Coronary artery (tissue), 2 donors: ENCODE measurements at regions not wholly inside any gene's neighbourhood (a gene's known extent, or its start where the extent isn't known, plus 50 kb on each side); places are given as distances from the start of the nearest gene placed in this dataset.

Experiments used
- DNase-seq: peaks from one replicate; pipeline ENCODE4 v3.0.0-alpha.2; 2017; ENCODE audit warnings: low spot score
- H3K27ac ChIP-seq, 2 donors: fragments of 200-600 bp; sonication (generic); one replicate each; pipeline ENCODE4 v1.5.1; 2016 to 2019
- H3K4me3 ChIP-seq: fragments of 200-600 bp; sonication (generic); 2 replicates; pipeline ENCODE4 v1.5.1; 2016; ENCODE audit warnings: mild to moderate bottlenecking, moderate library complexity
- TF ChIP-seq, protein P1 (sequence below): fragments of 200-600 bp; sonication (generic); IDR thresholded peaks from one replicate; pipeline ENCODE4 v1.5.1; 2019; ENCODE audit warnings: antibody characterized with exemption

DNA sequence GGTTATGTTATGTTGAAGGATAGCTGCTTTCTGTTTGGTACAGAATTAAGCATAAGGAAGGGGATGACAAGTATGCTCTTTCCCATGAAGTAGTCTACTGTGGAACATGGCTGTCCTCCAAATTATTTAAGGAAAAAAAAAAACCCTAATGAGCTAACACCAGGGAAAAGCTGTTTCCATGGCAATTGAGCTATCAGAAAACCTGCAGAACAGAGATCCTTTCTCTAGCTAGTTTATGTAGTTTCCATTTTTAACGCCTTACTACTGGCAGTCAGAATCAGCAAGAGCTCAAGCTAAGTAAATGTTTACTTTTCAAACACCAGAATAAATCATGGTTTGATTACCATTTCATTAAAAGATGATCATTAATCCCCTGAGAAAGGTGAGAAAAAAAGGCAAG lies 287.4 kb upstream of the TARS1 start:
- no peak for DNase-seq
- H3K4me3 ChIP-seq: no peak overlapping the region
- no peak overlapping the region for H3K27ac ChIP-seq
- TF ChIP-seq, protein P1, sequence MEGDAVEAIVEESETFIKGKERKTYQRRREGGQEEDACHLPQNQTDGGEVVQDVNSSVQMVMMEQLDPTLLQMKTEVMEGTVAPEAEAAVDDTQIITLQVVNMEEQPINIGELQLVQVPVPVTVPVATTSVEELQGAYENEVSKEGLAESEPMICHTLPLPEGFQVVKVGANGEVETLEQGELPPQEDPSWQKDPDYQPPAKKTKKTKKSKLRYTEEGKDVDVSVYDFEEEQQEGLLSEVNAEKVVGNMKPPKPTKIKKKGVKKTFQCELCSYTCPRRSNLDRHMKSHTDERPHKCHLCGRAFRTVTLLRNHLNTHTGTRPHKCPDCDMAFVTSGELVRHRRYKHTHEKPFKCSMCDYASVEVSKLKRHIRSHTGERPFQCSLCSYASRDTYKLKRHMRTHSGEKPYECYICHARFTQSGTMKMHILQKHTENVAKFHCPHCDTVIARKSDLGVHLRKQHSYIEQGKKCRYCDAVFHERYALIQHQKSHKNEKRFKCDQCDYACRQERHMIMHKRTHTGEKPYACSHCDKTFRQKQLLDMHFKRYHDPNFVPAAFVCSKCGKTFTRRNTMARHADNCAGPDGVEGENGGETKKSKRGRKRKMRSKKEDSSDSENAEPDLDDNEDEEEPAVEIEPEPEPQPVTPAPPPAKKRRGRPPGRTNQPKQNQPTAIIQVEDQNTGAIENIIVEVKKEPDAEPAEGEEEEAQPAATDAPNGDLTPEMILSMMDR: no peak

DNA sequence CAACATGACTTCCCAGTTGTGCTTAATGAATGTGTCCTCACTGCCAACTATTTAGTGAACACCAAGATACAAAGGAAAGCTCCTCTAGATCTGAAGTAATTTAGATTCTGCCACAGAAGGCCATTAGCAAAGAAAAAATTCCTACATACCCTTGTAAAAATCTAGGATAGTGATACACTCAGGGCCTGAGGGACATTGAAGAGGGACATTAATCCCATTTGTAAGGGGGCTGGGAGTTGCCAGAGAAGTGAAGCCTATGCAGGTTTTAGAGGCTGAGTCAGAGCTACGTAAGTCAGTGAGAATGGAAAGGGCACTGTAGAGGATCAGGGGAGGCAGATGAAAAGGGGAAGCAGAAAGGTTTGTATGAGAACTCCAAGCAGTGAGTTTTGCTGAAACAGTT lies 286.9 kb upstream of the TARS1 start:
- TF ChIP-seq, protein P1: no peak
- DNase-seq: no peak

DNA sequence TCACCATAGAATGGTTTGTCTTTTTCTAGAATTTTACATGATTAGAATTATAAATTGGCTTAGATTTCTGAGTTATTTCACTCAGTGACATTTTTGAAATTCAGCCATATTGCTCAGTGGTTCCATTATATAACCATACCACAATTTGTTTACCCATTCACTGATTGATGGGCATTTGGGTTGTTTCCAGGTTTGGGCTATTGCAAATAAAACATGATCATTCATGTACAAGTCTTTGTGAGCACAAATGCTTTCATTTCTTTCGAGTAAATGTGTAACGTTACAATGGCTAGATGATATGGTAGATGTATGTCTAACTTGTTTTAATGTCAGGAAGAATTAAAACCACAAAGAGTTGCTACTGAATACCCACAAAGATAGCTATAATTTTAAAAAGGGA lies 279.9 kb upstream of the TARS1 start:
- Histone ChIP-seq H3K27ac (no peak overlapping the region), H3K4me3 (no peak overlapping the region)
- no peak for DNase-seq
- TF ChIP-seq, protein P1: no peak

More for the DNA sequence above, 286.9 kb upstream of the TARS1 start:
- Histone ChIP-seq H3K27ac (no peak overlapping the region), H3K4me3 (no peak overlapping the region)

DNA sequence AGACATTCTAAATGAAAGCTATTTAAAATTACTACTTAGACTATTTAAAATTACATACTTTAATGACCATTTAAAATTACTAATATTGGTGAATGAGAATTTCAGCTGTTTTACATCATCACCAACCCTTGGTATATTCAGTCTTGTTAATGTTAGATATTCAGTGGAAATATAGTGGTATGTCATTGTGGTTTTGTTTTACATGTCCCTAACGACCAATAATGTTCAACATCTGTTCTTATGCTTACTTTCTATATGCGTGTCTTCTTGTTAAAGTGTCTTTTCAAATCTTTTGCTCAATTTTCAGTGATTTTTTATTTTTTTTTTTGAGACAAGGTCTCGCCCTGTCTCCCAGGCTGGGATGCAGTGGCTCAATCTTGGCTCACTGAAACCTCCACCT lies 279.3 kb upstream of the TARS1 start:
- TF ChIP-seq, protein P1: no peak
- Histone ChIP-seq H3K4me3 (no peak overlapping the region), H3K27ac (no peak overlapping the region)
- no peak for DNase-seq

DNA sequence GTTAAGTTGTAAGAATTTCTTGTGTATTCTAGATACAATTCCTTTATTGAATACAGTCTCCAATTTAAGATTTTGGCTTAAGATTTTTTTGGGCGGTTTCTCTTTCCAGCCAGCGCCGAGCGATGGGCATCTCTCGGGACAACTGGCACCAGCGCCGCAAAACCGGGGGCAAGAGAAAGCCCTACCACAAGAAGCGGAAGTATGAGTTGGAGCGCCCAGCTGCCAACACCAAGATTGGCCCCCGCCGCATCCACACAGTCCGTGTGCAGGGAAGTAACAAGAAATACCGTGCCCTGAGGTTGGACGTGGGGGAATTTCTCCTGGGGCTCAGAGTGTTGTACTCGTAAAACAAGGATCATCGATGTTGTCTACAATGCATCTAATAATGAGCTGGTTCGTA lies 278.7 kb upstream of the TARS1 start:
- Histone ChIP-seq H3K27ac (no peak overlapping the region), H3K4me3 (no peak overlapping the region)
- TF ChIP-seq, protein P1: no peak
- no peak for DNase-seq

DNA sequence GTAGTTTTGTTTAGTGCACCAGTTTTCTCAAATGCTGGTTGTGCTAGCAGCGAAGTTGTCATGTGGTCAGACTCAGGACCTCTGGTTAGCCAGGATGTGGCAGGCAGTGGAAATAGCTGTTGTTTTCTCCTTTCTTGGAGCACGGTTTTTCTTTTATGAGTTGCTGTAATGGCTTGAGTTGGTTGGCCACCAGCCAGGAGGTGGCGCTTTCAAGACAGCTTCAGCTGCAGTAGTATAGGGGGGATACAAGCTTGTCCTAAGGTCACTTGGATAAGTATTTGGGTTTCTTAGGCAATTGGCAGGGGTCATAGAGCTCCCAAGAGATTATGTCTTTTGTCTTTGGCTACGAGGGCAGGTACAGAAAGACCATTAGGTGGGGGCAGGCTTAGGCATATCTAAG lies 274.2 kb upstream of the TARS1 start:
- no peak for DNase-seq

DNA sequence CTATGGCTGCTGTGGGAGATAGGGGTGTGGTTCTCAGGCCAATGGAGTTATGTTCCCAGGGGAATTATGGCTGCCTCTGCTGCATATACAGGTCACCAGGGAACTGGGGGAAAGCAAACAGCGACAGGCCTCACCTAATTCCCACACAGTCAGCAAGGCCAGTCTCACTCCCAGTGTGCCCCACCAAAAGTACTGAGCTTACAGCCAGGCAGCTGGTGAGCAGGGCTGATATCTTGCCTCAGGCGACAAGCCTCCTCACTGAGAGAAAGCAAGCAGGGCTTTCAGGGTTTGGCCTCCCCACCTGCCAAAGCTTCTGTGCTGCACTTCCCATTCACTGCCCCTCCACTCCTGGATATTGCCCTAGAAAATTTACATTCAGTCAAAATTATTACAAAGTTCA lies 273.8 kb upstream of the TARS1 start:
- no peak for DNase-seq
- H3K27ac ChIP-seq: no peak overlapping the region
- TF ChIP-seq, protein P1: no peak
- no peak overlapping the region for H3K4me3 ChIP-seq

More for the DNA sequence above, 274.2 kb upstream of the TARS1 start:
- Histone ChIP-seq H3K4me3 (no peak overlapping the region), H3K27ac (no peak overlapping the region)
- TF ChIP-seq, protein P1: no peak
